GM10266 (cell line): ENCODE measurements at regions not wholly inside any gene's neighbourhood (a gene's known extent, or its start where the extent isn't known, plus 50 kb on each side); places are given as distances from the start of the nearest gene placed in this dataset.

Experiments
- DNase-seq: peaks from one replicate; pipeline ENCODE4 v3.0.0; 2012; ENCODE audit errors: extremely low spot score
- CTCF ChIP-seq: IDR thresholded peaks from 2 replicates; pipeline ENCODE4 v1.5.1; 2012; ENCODE audit warnings: mild to moderate bottlenecking, low read depth; ENCODE audit not compliant: control insufficient read depth, insufficient read depth; ENCODE audit errors: missing control alignments

DNA sequence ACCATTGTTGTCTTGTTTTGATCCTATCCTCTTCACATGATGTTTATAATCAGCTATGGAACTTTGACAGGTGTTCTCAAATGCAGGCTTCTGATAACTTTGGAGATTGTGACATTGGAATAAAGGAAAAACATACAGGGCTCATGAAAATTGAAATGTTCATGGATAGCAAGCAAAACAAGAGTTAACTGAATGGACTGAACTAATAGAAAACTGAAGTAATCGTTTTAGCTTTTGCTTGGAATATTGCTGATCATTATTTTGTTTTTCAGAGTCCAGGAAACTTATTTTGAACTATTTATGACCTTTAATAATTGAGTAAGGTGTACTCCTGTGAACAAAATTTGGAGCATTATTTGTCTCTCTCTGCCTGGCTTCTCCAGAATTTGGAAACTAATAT lies 436.7 kb upstream of the CDH9 start:
- no peak for TF ChIP-seq CTCF
- DNase-seq: no peak

DNA sequence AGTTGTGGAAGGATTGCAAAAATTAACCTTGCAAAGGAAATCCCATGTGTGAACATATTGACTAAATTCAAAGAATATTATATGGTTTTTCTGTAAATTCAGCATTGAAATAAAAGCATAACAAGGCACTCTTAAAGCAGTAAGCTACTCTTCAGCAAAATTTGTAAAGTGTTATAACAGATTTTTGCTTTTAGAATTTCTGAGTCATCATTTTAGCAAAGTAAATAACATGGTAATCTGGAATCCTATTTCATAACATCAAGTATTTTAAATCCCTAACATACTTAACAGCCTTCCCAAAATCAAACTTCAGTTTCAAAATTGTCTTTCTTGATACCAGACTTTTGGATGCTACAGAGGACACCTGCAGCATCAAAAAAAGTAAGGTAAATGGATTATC lies 436.0 kb upstream of the CDH9 start:
- TF ChIP-seq CTCF: no peak

GRCh38 chr5:27474047-27474309 lies 435.6 kb upstream of the CDH9 start:
- TF ChIP-seq CTCF: no peak
- no peak for DNase-seq

More for the DNA sequence above, 436.0 kb upstream of the CDH9 start:
- no peak for DNase-seq

DNA sequence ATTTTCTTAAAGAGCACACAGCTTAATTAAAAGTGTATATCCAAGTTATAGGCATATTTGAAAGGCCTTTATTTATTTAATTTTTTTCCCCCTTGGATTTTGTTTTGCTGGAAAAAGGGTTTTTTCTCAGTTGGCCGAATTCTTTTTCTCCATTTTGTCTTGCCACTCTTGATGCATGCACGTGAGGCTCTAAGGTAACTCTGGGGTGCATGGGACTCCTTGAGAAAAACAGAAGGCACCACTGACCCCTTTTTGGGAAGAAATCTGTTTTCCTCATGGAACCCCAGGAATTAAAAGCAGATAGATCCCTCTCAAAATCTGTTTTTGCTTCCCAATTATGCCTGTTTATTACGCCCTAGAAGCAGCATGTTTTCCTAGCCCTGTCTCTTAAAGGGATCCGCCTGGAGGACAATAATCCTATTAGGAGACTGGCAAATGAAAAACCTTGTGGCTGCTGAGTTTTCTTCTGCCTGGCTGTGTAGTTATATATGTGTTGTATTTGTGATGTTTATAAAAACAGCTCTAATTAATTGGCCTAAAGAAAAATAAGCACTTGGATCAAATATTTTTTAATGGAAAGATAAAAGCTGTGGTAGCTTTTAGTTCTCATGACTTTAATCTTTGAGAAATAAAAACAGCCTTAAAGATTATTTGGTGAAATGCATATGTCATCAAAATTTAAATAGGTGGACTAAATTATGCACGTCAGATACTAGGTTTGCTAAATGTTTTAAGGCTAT lies 435.1 kb upstream of the CDH9 start:
- TF ChIP-seq CTCF: no peak
- no peak for DNase-seq

DNA sequence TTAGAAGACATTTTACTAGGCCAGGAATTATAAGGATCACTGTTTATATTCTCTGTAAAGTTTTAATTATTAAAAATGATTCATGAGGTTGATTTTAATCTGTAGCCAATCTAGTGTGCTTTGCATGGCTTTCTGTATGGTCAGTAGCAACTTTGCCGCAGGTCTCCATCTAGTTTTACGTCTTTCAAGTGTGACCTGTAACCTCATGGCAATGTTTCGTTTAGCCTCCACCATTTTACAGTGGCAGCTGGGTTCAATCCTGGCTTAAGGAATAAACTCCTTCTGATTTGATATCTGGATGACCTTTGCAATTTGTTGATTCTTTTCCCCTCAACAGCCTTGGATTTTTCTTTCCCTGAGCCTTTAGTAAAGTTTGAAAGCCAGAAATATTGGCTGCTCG lies 434.5 kb upstream of the CDH9 start:
- no peak for DNase-seq
- TF ChIP-seq CTCF: no peak

DNA sequence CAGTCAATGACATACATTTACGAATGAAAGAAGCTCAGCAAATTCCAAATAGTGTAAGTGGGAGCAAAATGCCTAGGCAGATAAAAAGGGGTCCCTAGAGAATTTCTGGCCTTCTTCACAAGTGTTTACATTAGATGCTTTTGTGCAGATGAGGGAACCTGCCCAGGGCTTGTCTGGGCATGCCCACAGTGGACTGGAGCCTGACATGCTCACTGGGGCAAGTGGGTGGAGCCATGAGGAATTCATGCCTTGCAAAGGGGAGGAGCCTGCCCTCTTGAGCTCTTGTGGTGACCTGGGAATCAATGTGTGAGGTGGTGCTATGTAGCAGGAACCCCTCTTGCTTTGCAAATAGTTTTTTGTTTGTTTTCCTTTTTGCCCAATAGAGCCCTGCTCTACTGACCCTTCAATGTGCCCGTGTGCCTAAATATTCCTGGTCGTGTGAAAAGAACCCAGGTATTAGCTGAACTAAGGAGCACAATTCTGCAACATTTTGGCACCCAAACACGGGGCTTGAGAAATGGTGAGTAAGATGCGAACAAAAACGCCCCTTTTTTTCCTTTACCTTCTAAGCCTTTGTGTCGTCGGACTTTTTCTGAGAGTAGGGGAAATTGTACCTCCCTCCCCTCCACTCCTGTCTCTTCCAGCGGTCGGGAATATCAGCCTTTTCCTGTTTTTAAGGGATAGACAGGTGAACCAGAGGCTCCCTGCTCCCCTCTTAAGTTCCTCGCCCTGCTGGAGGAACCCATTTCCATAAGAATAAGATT lies 433.8 kb upstream of the CDH9 start:
- no peak for TF ChIP-seq CTCF
- DNase-seq: peak; percentile 16

DNA sequence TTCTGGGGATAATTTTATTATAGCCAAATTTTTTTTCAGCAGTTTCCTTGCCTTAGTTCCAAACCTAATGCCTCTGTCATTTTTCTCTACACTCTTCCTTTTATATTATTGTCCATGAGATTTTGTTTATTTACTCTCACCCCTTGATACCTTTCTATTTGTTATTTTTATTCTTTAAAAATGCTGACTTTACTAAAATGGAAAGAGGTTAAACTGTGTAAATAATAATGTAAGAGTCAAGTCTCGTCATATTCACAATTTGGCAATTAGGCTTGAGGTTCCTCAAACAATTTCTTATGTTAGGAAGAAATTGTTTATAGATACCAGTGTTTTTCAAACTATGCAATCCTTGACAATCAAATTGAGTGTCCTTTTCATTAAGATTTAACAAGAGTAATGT lies 428.6 kb upstream of the CDH9 start:
- DNase-seq: no peak
- TF ChIP-seq CTCF: no peak
